ENCODE measurements at regions not wholly inside any gene's neighbourhood (a gene's known extent, or its start where the extent isn't known, plus 50 kb on each side); places are given as distances from the start of the nearest gene placed in this dataset.

DNA sequence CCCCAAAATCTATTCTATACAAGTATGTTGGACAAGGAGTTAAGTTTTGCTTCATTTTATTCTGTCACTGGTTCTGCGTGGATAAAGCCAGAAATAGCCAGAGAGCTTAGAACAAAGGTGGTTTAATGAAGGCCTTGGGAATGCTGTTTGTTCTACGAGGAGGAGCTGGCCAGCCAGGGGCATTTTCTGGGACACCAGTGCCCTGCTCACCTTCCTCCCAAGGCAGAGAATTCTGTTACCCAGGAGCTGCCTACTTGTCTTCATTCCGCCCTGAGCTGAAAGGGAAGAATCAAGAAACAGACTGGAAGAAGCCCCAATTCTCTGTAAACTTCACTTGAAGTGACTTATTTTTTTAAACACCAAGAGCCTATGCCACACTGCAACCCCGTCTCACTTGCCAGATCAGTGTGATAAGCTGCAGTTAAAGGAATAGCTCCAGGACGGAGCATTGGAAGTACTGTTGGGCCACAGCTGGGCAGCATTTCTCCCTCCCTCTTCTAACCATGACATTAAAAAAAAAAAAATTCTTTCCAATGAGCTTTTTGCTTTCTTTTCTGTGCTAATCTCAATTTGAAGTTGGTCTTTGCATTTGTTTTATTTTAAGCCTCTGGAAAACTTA, 149.8 kb upstream of the DYNLRB2 start:
- TF ChIP-seq GLIS3 (CRISPR knock-in tag; IDR thresholded peaks at IDR 0.05) (no peak), CSRNP3 (CRISPR knock-in tag; IDR thresholded peaks at IDR 0.05) (no peak), ZNF70 (CRISPR knock-in tag; IDR thresholded peaks at IDR 0.05) (no peak), ZNF8 (CRISPR knock-in tag; IDR thresholded peaks at IDR 0.05) (no peak), RARB (CRISPR knock-in tag; IDR thresholded peaks at IDR 0.05) (no peak), ISL1 (CRISPR knock-in tag; IDR thresholded peaks at IDR 0.05) (no peak), PATZ1 (CRISPR knock-in tag; IDR thresholded peaks at IDR 0.05; ENCODE audit: borderline replicate concordance) (no peak), ZFP30 (CRISPR knock-in tag; IDR thresholded peaks at IDR 0.05) (no peak), ZFP3 (CRISPR knock-in tag; IDR thresholded peaks at IDR 0.05) (no peak)
- TF ChIP-seq, protein P1, sequence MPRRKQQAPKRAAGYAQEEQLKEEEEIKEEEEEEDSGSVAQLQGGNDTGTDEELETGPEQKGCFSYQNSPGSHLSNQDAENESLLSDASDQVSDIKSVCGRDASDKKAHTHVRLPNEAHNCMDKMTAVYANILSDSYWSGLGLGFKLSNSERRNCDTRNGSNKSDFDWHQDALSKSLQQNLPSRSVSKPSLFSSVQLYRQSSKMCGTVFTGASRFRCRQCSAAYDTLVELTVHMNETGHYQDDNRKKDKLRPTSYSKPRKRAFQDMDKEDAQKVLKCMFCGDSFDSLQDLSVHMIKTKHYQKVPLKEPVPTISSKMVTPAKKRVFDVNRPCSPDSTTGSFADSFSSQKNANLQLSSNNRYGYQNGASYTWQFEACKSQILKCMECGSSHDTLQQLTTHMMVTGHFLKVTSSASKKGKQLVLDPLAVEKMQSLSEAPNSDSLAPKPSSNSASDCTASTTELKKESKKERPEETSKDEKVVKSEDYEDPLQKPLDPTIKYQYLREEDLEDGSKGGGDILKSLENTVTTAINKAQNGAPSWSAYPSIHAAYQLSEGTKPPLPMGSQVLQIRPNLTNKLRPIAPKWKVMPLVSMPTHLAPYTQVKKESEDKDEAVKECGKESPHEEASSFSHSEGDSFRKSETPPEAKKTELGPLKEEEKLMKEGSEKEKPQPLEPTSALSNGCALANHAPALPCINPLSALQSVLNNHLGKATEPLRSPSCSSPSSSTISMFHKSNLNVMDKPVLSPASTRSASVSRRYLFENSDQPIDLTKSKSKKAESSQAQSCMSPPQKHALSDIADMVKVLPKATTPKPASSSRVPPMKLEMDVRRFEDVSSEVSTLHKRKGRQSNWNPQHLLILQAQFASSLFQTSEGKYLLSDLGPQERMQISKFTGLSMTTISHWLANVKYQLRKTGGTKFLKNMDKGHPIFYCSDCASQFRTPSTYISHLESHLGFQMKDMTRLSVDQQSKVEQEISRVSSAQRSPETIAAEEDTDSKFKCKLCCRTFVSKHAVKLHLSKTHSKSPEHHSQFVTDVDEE (CRISPR knock-in tag; IDR thresholded peaks at IDR 0.05) = no peak
